ENCODE measurements at regions not wholly inside any gene's neighbourhood (a gene's known extent, or its start where the extent isn't known, plus 50 kb on each side); places are given as distances from the start of the nearest gene placed in this dataset.

DNA sequence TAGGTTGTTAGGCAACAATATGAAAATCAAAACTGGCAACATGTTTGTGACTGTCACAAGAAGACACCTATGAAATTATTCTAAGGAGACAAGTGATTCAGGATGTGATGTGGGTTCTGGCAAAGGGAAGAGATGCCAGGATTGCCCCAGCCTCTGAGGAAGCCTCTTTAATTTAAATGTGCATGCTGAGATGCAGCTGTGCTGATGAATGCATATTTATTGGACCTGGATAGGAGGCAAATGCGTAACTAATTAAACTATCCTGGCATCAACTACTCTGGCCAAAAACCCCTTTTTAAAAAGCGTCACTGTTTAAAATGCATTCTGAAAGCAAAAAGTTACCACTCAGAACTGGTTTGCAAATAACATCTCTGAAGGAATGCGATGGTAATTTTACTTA lies 176.5 kb upstream of the DPH6 start:
- POLR2A ChIA-PET = no interaction called here
- H3K4me1 Mint-ChIP-seq (ENCODE audit: insufficient read depth, unreplicated experiment) = peaks cover 20% of the 10 kb centered on the region
- CTCF ChIA-PET = interaction anchor here (0.8 kb wide), 2 partner anchors 9 to 29 kb away, joined by 3 to 4 read pairs; no protein-coding TSS in a partner anchor
- no peak overlapping the region for H3K4me3 Mint-ChIP-seq (ENCODE audit: unreplicated experiment)
- no peak overlapping the region for H3K27ac Mint-ChIP-seq (ENCODE audit: low read depth, unreplicated experiment)
- no peaks in the 10 kb centered on the region for H3K36me3 Mint-ChIP-seq (ENCODE audit: insufficient read depth, unreplicated experiment)
- TF ChIP-seq, protein P1, sequence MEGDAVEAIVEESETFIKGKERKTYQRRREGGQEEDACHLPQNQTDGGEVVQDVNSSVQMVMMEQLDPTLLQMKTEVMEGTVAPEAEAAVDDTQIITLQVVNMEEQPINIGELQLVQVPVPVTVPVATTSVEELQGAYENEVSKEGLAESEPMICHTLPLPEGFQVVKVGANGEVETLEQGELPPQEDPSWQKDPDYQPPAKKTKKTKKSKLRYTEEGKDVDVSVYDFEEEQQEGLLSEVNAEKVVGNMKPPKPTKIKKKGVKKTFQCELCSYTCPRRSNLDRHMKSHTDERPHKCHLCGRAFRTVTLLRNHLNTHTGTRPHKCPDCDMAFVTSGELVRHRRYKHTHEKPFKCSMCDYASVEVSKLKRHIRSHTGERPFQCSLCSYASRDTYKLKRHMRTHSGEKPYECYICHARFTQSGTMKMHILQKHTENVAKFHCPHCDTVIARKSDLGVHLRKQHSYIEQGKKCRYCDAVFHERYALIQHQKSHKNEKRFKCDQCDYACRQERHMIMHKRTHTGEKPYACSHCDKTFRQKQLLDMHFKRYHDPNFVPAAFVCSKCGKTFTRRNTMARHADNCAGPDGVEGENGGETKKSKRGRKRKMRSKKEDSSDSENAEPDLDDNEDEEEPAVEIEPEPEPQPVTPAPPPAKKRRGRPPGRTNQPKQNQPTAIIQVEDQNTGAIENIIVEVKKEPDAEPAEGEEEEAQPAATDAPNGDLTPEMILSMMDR (IDR thresholded peaks at IDR 0.05; ENCODE audit: unreplicated experiment) = no peak
- no TSS peak for BruUV-seq (replicated peaks)
- H3K9me3 Mint-ChIP-seq (ENCODE audit: unreplicated experiment) = no peaks in the 10 kb centered on the region
- no peaks in the 10 kb centered on the region for H3K27me3 Mint-ChIP-seq (ENCODE audit: insufficient read depth, unreplicated experiment)
- intact Hi-C loops (cut with micrococcal nuclease) = no loop called here
- no peak for DNase-seq (ENCODE audit: unreplicated experiment)

DNA sequence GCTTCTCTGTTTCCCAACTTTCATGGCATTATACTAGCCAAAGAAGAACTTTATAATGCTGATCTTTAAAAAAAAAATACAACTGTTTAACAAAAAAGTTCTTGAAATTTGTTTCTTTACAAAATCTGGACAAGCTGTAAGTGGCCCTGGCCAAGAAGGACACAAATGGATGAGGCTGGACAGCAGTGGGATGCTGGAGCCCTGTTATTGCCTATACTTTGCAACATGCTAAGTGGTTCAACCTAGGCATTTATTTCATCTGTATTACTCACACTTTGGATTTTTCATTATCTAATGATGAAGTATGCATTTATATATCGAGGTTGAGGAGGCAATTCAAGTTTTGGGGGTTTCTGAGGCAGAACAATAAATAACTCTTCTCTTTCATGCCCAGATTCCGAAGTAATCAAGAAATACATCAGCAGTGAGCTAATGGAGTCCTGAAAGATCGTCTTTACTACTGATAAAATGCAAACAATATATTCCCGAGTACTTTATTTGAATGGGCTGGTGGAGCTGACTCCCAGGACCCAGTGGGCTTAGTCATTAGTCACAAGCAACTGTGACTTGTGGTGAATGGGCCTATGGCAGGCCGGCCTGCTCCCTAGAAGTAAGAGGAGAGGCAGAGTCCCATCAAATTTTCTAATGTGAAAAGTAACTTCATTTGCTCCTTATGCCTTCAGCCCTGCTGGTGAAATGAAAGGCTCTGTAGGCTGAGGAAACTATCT lies 177.3 kb upstream of the DPH6 start:
- Mint-ChIP-seq H3K36me3 (ENCODE audit: insufficient read depth, unreplicated experiment) (no peaks in the 10 kb centered on the region), H3K27me3 (ENCODE audit: insufficient read depth, unreplicated experiment) (no peaks in the 10 kb centered on the region), H3K4me1 (ENCODE audit: insufficient read depth, unreplicated experiment) (peaks cover 20% of the 10 kb centered on the region), H3K4me3 (ENCODE audit: unreplicated experiment) (no peak overlapping the region), H3K9me3 (ENCODE audit: unreplicated experiment) (no peaks in the 10 kb centered on the region), H3K27ac (ENCODE audit: low read depth, unreplicated experiment) (no peak overlapping the region)
- TF ChIP-seq, protein P1 (IDR thresholded peaks at IDR 0.05; ENCODE audit: unreplicated experiment) = no peak
- intact Hi-C loops (cut with micrococcal nuclease) = no loop called here
- POLR2A ChIA-PET = no interaction called here
- no TSS peak for BruUV-seq (replicated peaks)
- no peak for DNase-seq (ENCODE audit: unreplicated experiment)
- CTCF ChIA-PET = interaction anchor here (0.8 kb wide), 2 partner anchors 10 to 29 kb away, joined by 3 to 4 read pairs; no protein-coding TSS in a partner anchor

DNA sequence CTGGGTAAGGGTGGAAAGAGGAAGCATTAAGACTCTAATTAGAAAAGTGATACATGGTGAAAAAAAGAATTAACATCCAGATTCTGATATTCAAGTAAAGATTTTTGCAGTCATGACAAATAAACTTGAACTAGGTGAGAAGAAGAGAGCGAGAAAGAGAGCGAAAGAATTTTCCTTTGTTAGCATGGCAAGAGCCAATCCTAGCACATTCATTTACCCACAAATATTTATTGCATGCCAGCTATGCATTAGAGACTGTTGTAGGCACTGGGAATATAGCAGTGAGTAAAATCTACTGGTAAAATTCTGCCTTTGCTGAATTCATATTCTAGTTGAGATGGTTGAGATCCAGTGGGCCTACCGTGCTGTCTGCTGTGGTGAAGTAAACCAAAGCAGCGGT lies 177.9 kb upstream of the DPH6 start:
- ChIA-PET POLR2A (interaction anchor here (0.8 kb wide), 1 partner anchor 15 kb away, joined by 3 read pairs; no protein-coding TSS in a partner anchor), CTCF (interaction anchor here (1.2 kb wide), 1 partner anchor 17 kb away, joined by 4 read pairs; no protein-coding TSS in a partner anchor)
- Mint-ChIP-seq H3K27me3 (ENCODE audit: insufficient read depth, unreplicated experiment) (no peaks in the 10 kb centered on the region), H3K4me3 (ENCODE audit: unreplicated experiment) (no peak overlapping the region), H3K36me3 (ENCODE audit: insufficient read depth, unreplicated experiment) (no peaks in the 10 kb centered on the region), H3K27ac (ENCODE audit: low read depth, unreplicated experiment) (no peak overlapping the region), H3K4me1 (ENCODE audit: insufficient read depth, unreplicated experiment) (peaks cover 20% of the 10 kb centered on the region), H3K9me3 (ENCODE audit: unreplicated experiment) (no peaks in the 10 kb centered on the region)
- intact Hi-C loops (cut with micrococcal nuclease) = no loop called here
- no peak for DNase-seq (ENCODE audit: unreplicated experiment)
- TF ChIP-seq, protein P1 (IDR thresholded peaks at IDR 0.05; ENCODE audit: unreplicated experiment) = no peak
- no TSS peak for BruUV-seq (replicated peaks)

DNA sequence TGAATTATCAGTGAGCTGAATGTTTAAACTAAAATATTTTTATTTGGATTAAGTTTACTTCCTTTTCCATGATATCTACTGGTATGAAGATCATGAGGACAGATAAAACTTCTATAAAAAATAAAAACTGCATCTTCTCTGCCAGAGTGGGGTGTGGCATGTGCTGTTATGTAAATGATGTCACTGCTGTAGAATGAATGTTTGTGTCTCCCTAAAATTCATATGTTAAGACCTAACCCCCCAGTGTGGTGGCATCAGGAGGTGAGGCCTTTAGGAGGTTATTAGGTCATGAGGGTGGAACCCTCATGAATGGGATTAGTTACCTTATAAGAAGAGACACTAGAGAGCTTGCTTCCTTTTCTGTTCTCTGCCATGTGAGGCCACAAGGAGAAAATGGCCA lies 178.7 kb upstream of the DPH6 start:
- intact Hi-C loops (cut with micrococcal nuclease) = no loop called here
- H3K27me3 Mint-ChIP-seq (ENCODE audit: insufficient read depth, unreplicated experiment) = no peaks in the 10 kb centered on the region
- H3K4me3 Mint-ChIP-seq (ENCODE audit: unreplicated experiment) = no peak overlapping the region
- POLR2A ChIA-PET = interaction anchor here (0.8 kb wide), 1 partner anchor 16 kb away, joined by 3 read pairs; no protein-coding TSS in a partner anchor
- no peak for DNase-seq (ENCODE audit: unreplicated experiment)
- TF ChIP-seq, protein P1 (IDR thresholded peaks at IDR 0.05; ENCODE audit: unreplicated experiment) = no peak
- H3K9me3 Mint-ChIP-seq (ENCODE audit: unreplicated experiment) = no peaks in the 10 kb centered on the region
- CTCF ChIA-PET = interaction anchor here (1.2 kb wide), 1 partner anchor 16 kb away, joined by 4 read pairs; no protein-coding TSS in a partner anchor
- peaks cover 20% of the 10 kb centered on the region for H3K4me1 Mint-ChIP-seq (ENCODE audit: insufficient read depth, unreplicated experiment)
- no peak overlapping the region for H3K27ac Mint-ChIP-seq (ENCODE audit: low read depth, unreplicated experiment)
- no peaks in the 10 kb centered on the region for H3K36me3 Mint-ChIP-seq (ENCODE audit: insufficient read depth, unreplicated experiment)
- BruUV-seq (replicated peaks) = no TSS peak

Measured in MCF 10A (cell line).